Liver (tissue), 8 donors: ENCODE measurements at regions not wholly inside any gene's neighbourhood (a gene's known extent, or its start where the extent isn't known, plus 50 kb on each side); places are given as distances from the start of the nearest gene placed in this dataset.

Source experiments
- DNase-seq: peaks from one replicate; pipeline ENCODE4 v3.0.0-alpha.2; 2017; ENCODE audit warnings: low spot score
- H3K27ac ChIP-seq, 2 donors: one replicate each; pipeline ENCODE4 v1.7.0; 2013; ENCODE audit warnings: inconsistent platforms in 2 of 2, low read length in 2 of 2, control low read depth in 1 of 2, low read depth in 1 of 2, mild to moderate bottlenecking in 1 of 2
- H3K27me3 ChIP-seq, 4 donors: one replicate each; pipeline versions ENCODE4 v1.6.1 to v1.7.0; 2013; ENCODE audit warnings: low read length in 3 of 4, inconsistent platforms in 1 of 4, mild to moderate bottlenecking in 1 of 4, moderate library complexity in 1 of 4; ENCODE audit not compliant: control insufficient read depth in 4 of 4, insufficient read depth in 4 of 4
- H3K36me3 ChIP-seq, 4 donors: one replicate each; pipeline versions ENCODE4 v1.6.1 to v1.7.0; 2013; ENCODE audit warnings: low read length in 3 of 4, mild to moderate bottlenecking in 3 of 4, low read depth in 1 of 4, moderate library complexity in 1 of 4; ENCODE audit not compliant: control insufficient read depth in 4 of 4, insufficient read depth in 3 of 4
- H3K4me1 ChIP-seq, 4 donors: one replicate each; pipeline versions ENCODE4 v1.6.1 to v1.7.0; 2013; ENCODE audit warnings: low read length in 3 of 4, mild to moderate bottlenecking in 3 of 4, moderate library complexity in 1 of 4; ENCODE audit not compliant: control insufficient read depth in 4 of 4, insufficient read depth in 4 of 4
- H3K4me3 ChIP-seq, 3 donors: one replicate each; pipeline versions ENCODE4 v1.6.1 to v1.7.0; 2013; ENCODE audit warnings: low read length in 3 of 3, control low read depth in 1 of 3, low read depth in 1 of 3, mild to moderate bottlenecking in 1 of 3
- H3K9ac ChIP-seq, 2 donors: one replicate each; pipeline ENCODE4 v1.7.0; 2013; ENCODE audit warnings: low read length in 2 of 2, mild to moderate bottlenecking in 2 of 2, moderate library complexity in 2 of 2, control low read depth in 1 of 2, low read depth in 1 of 2
- H3K9me3 ChIP-seq, 4 donors: one replicate each; pipeline versions ENCODE4 v1.6.1 to v1.7.0; 2013; ENCODE audit warnings: low read length in 3 of 4; ENCODE audit not compliant: control insufficient read depth in 4 of 4
- ATF3 ChIP-seq: IDR thresholded peaks from 2 replicates; pipeline ENCODE4 v1.6.1; 2016; ENCODE audit warnings: antibody characterized with exemption
- EGR1 ChIP-seq, 2 donors: IDR thresholded peaks; 2 replicates each; pipeline ENCODE4 v1.6.1; 2016 to 2018; ENCODE audit warnings: antibody characterized with exemption in 2 of 2, low read depth in 2 of 2
- FOXA1 ChIP-seq: IDR thresholded peaks from 2 replicates; pipeline ENCODE4 v1.6.1; 2016; ENCODE audit warnings: antibody characterized with exemption
- FOXA2 ChIP-seq: IDR thresholded peaks from 2 replicates; pipeline ENCODE4 v1.6.1; 2016; ENCODE audit warnings: antibody characterized with exemption
- GABPA ChIP-seq, 2 donors: IDR thresholded peaks in 1 of 2; conservative IDR thresholded peaks in 1 of 2; 2 replicates each; pipeline ENCODE4 v1.6.1; 2016; ENCODE audit warnings: antibody characterized with exemption in 2 of 2, mild to moderate bottlenecking in 1 of 2, moderate library complexity in 1 of 2
- HNF4A ChIP-seq, 2 donors: conservative IDR thresholded peaks; 2 replicates each; pipeline ENCODE4 v1.6.1; 2016; ENCODE audit warnings: antibody characterized with exemption in 2 of 2, mild to moderate bottlenecking in 2 of 2
- HNF4G ChIP-seq: IDR thresholded peaks from 2 replicates; pipeline ENCODE4 v1.6.1; 2016; ENCODE audit warnings: antibody characterized with exemption
- JUND ChIP-seq, 2 donors: IDR thresholded peaks; 2 replicates each; pipeline ENCODE4 v1.6.1; 2016; ENCODE audit warnings: antibody characterized with exemption in 2 of 2
- MAX ChIP-seq: IDR thresholded peaks from 2 replicates; pipeline ENCODE4 v1.6.1; 2016; ENCODE audit warnings: antibody characterized with exemption
- NR2F2 ChIP-seq: IDR thresholded peaks from 2 replicates; pipeline ENCODE4 v1.6.1; 2016; ENCODE audit warnings: antibody characterized with exemption
- RAD21 ChIP-seq, 2 donors: IDR thresholded peaks; 2 replicates each; pipeline ENCODE4 v1.6.1; 2016; ENCODE audit warnings: antibody characterized with exemption in 2 of 2, mild to moderate bottlenecking in 2 of 2
- RXRA ChIP-seq, 2 donors: IDR thresholded peaks; 2 replicates each; pipeline ENCODE4 v1.6.1; 2017 to 2018; ENCODE audit warnings: antibody characterized with exemption in 2 of 2, mild to moderate bottlenecking in 1 of 2
- SP1 ChIP-seq: IDR thresholded peaks from 2 replicates; pipeline ENCODE4 v1.6.1; 2018; ENCODE audit warnings: antibody characterized with exemption, mild to moderate bottlenecking
- TAF1 ChIP-seq: conservative IDR thresholded peaks from 2 replicates; pipeline ENCODE4 v1.6.1; 2016; ENCODE audit warnings: antibody characterized with exemption, mild to moderate bottlenecking
- YY1 ChIP-seq: IDR thresholded peaks from 2 replicates; pipeline ENCODE4 v1.6.1; 2016; ENCODE audit warnings: antibody characterized with exemption, mild to moderate bottlenecking
- WGBS: extraction: QIAGEN DNeasy Blood & Tissue Kit; methylation state at CpG from one replicate; pipeline ENCODE4 v1.1.7; 2013; 5-methylcytosine and 5-hydroxymethylcytosine counted together
- TF ChIP-seq, protein P1 (sequence below): IDR thresholded peaks from 2 replicates; pipeline ENCODE4 v1.6.1; 2016; ENCODE audit warnings: antibody characterized with exemption
- TF ChIP-seq, protein P2 (sequence below): IDR thresholded peaks from 2 replicates; pipeline ENCODE4 v1.6.1; 2016; ENCODE audit warnings: antibody characterized with exemption, mild to moderate bottlenecking
- TF ChIP-seq, protein P3 (sequence below): fragments of 150-350 bp; IDR thresholded peaks from 2 replicates; pipeline ENCODE4 v1.5.1; 2017; ENCODE audit warnings: improper control_type of control experiment, low read depth, low read length; ENCODE audit not compliant: missing input control
- donor health status: healthy.
- donor health status: healthy.
- donor health status: healthy.
- donor health status: healthy.
- donor health status: healthy.

GRCh38 chr3:148026009-148026588 lies 616.9 kb downstream of the ZIC1 start:
- Histone ChIP-seq H3K27ac (no peak overlapping the region), H3K4me3 (no peak overlapping the region), H3K9ac (no peak overlapping the region), H3K27me3 (no peaks in the 10 kb centered on the region), H3K36me3 (no peaks in the 10 kb centered on the region), H3K9me3 (no peaks in the 10 kb centered on the region), H3K4me1 (no peaks in the 10 kb centered on the region)
- TF ChIP-seq RAD21 (IDR thresholded peaks at IDR 0.05) (no peak), ATF3 (no peak), HNF4A (conservative IDR thresholded peaks at IDR 0.05) (no peak), RXRA (IDR thresholded peaks at IDR 0.05) (no peak), MAX (no peak), HNF4G (no peak), YY1 (no peak), JUND (IDR thresholded peaks at IDR 0.05) (no peak), TAF1 (no peak), FOXA2 (no peak), EGR1 (IDR thresholded peaks at IDR 0.05; ENCODE audit: low read depth in 2 of 2) (no peak), GABPA (IDR thresholded peaks at IDR 0.05 in 1 of 2, conservative IDR thresholded peaks at IDR 0.05 in 1 of 2) (no peak), NR2F2 (no peak), FOXA1 (no peak), SP1 (no peak)
- TF ChIP-seq, protein P1, sequence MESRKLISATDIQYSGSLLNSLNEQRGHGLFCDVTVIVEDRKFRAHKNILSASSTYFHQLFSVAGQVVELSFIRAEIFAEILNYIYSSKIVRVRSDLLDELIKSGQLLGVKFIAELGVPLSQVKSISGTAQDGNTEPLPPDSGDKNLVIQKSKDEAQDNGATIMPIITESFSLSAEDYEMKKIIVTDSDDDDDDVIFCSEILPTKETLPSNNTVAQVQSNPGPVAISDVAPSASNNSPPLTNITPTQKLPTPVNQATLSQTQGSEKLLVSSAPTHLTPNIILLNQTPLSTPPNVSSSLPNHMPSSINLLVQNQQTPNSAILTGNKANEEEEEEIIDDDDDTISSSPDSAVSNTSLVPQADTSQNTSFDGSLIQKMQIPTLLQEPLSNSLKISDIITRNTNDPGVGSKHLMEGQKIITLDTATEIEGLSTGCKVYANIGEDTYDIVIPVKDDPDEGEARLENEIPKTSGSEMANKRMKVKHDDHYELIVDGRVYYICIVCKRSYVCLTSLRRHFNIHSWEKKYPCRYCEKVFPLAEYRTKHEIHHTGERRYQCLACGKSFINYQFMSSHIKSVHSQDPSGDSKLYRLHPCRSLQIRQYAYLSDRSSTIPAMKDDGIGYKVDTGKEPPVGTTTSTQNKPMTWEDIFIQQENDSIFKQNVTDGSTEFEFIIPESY, result no peak
- TF ChIP-seq, protein P2, sequence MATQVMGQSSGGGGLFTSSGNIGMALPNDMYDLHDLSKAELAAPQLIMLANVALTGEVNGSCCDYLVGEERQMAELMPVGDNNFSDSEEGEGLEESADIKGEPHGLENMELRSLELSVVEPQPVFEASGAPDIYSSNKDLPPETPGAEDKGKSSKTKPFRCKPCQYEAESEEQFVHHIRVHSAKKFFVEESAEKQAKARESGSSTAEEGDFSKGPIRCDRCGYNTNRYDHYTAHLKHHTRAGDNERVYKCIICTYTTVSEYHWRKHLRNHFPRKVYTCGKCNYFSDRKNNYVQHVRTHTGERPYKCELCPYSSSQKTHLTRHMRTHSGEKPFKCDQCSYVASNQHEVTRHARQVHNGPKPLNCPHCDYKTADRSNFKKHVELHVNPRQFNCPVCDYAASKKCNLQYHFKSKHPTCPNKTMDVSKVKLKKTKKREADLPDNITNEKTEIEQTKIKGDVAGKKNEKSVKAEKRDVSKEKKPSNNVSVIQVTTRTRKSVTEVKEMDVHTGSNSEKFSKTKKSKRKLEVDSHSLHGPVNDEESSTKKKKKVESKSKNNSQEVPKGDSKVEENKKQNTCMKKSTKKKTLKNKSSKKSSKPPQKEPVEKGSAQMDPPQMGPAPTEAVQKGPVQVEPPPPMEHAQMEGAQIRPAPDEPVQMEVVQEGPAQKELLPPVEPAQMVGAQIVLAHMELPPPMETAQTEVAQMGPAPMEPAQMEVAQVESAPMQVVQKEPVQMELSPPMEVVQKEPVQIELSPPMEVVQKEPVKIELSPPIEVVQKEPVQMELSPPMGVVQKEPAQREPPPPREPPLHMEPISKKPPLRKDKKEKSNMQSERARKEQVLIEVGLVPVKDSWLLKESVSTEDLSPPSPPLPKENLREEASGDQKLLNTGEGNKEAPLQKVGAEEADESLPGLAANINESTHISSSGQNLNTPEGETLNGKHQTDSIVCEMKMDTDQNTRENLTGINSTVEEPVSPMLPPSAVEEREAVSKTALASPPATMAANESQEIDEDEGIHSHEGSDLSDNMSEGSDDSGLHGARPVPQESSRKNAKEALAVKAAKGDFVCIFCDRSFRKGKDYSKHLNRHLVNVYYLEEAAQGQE, result no peak
- TF ChIP-seq, protein P3, sequence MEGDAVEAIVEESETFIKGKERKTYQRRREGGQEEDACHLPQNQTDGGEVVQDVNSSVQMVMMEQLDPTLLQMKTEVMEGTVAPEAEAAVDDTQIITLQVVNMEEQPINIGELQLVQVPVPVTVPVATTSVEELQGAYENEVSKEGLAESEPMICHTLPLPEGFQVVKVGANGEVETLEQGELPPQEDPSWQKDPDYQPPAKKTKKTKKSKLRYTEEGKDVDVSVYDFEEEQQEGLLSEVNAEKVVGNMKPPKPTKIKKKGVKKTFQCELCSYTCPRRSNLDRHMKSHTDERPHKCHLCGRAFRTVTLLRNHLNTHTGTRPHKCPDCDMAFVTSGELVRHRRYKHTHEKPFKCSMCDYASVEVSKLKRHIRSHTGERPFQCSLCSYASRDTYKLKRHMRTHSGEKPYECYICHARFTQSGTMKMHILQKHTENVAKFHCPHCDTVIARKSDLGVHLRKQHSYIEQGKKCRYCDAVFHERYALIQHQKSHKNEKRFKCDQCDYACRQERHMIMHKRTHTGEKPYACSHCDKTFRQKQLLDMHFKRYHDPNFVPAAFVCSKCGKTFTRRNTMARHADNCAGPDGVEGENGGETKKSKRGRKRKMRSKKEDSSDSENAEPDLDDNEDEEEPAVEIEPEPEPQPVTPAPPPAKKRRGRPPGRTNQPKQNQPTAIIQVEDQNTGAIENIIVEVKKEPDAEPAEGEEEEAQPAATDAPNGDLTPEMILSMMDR, result no peak
- WGBS, result 84% methylated on average over 6 of the region's 6 CpGs
- no peak for DNase-seq
